ENCODE measurements at regions not wholly inside any gene's neighbourhood (a gene's known extent, or its start where the extent isn't known, plus 50 kb on each side); places are given as distances from the start of the nearest gene placed in this dataset.

DNA sequence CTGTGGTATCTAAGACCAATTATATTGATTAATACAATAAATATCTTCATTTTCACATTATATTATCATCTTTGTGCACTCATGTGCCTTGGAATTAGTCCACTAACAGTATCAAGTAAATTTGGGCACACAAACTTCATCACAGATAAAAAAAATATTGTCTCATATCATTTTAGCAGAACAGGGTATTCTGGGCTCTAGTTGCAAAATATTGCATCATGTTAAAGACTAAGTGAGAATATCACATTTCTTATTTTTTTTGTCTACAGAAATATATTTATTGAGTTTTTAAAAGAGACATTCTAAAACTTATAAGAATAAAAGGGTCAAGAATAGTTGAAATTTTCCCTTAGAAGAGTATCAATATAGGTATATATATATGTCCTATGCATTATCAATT is 754.1 kb upstream of the MAN1A1 start:
- TF ChIP-seq, protein P1, sequence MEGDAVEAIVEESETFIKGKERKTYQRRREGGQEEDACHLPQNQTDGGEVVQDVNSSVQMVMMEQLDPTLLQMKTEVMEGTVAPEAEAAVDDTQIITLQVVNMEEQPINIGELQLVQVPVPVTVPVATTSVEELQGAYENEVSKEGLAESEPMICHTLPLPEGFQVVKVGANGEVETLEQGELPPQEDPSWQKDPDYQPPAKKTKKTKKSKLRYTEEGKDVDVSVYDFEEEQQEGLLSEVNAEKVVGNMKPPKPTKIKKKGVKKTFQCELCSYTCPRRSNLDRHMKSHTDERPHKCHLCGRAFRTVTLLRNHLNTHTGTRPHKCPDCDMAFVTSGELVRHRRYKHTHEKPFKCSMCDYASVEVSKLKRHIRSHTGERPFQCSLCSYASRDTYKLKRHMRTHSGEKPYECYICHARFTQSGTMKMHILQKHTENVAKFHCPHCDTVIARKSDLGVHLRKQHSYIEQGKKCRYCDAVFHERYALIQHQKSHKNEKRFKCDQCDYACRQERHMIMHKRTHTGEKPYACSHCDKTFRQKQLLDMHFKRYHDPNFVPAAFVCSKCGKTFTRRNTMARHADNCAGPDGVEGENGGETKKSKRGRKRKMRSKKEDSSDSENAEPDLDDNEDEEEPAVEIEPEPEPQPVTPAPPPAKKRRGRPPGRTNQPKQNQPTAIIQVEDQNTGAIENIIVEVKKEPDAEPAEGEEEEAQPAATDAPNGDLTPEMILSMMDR (IDR thresholded peaks at IDR 0.05) = no peak
- TF ChIP-seq POLR2A (IDR thresholded peaks at IDR 0.05) = no peak
